ENCODE measurements at regions not wholly inside any gene's neighbourhood (a gene's known extent, or its start where the extent isn't known, plus 50 kb on each side); places are given as distances from the start of the nearest gene placed in this dataset.
A peak's percentile ranks its signal among the peaks of the same experiment; 100 is the strongest.

GRCh38 chr3:59433546-59433945 is 383.7 kb upstream of the CFAP20DC start:
- no peak overlapping the region for H3K4me3 ChIP-seq (ENCODE audit: low read depth, low read length)
- peak; percentile 46 for DNase-seq (ENCODE audit: low read depth)
- TF ChIP-seq CTCF (conservative IDR thresholded peaks at IDR 0.05; ENCODE audit: low read depth, low read length) = no peak

DNA sequence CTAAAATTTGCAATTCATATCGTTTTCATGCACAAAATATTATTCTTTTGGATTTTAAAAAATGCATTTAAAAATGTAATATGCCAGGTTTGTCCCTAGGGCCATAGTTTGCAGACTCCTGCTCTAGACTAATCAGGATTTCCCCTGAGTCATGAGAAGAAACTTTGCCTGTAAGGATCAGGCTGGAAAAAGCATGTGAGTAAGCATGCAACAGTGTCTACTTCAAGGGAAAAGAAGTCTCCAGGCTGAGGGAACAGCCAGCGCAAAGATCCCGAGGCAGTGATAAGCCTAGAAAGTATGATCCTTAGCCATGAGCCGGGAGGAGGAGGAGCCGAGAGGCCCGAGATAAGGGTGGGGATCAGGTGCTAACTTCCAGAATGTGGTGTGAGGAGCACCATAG is 382.8 kb upstream of the CFAP20DC start:
- TF ChIP-seq CTCF (conservative IDR thresholded peaks at IDR 0.05; ENCODE audit: low read depth, low read length) = no peak
- peak; percentile 34 for DNase-seq (ENCODE audit: low read depth)
- no peak overlapping the region for H3K4me3 ChIP-seq (ENCODE audit: low read depth, low read length)

DNA sequence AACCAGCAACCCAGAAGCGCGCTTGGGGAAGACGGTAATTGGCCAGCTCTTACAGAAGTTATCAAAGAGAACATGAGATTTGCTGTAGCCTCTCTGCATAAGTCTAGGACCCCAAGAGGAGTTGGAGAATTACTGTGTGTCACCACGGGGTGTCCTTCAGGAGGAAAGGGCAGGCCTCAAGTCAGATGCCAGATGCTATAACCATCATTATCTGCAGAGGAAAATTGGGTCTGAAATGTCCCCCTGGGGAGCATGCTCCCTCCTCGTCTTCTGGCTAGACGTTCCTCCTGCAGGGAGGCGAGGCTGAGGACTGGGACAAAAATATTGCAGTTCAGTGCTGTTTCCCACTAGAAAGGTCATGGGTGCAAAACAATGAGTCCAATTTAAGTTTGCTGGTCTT is 380.5 kb upstream of the CFAP20DC start:
- DNase-seq (ENCODE audit: low read depth) = no peak
- H3K4me3 ChIP-seq (ENCODE audit: low read depth, low read length) = no peak overlapping the region
- no peak for TF ChIP-seq CTCF (conservative IDR thresholded peaks at IDR 0.05; ENCODE audit: low read depth, low read length)

- no peak for TF ChIP-seq CTCF (conservative IDR thresholded peaks at IDR 0.05; ENCODE audit: low read depth, low read length)
- no peak for DNase-seq (ENCODE audit: low read depth)
- H3K4me3 ChIP-seq (ENCODE audit: low read depth, low read length) = no peak overlapping the region
These were observed 379.4 kb upstream of the CFAP20DC start for GRCh38 chr3:59429198-59429597.

DNA sequence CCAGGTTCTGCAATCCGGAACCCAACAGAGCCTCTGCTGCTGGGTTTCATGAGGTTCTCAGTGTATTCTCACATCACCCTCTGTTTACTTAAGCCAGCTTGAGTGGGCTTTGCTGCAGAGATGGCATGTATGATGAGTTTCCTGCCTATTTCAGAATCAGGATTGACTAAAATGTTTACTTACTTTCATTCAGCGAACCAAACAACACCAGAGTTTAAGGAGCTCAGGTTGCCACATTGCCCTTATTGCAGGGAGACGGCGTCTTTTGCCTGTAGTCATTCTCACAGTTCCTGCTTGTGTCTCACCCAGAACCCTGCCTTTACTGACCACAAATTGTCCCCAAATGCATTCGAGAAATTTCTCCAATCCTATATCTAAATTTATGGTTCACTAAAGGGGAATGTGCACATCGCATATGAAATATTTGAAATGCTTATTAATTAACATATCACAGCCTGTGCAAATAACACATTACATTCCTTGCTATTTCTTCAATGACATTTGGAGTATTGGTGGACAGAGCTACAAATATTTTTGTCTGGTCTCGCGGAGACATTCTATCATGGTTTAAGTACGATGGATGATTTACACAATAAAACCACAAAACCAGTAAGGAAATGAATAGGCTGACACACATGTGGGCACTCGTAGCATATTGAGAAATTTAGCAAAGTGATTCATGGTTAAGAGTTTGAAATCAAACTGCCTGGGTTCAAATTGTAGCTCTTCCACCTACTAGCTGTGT is 377.2 kb upstream of the CFAP20DC start:
- peak; percentile 88 for DNase-seq (ENCODE audit: low read depth)
- H3K4me3 ChIP-seq (ENCODE audit: low read depth, low read length) = no peak overlapping the region
- no peak for TF ChIP-seq CTCF (conservative IDR thresholded peaks at IDR 0.05; ENCODE audit: low read depth, low read length)

- no peak for DNase-seq (ENCODE audit: low read depth)
- no peak overlapping the region for H3K4me3 ChIP-seq (ENCODE audit: low read depth, low read length)
- TF ChIP-seq CTCF (conservative IDR thresholded peaks at IDR 0.05; ENCODE audit: low read depth, low read length) = no peak
These were observed 376.1 kb upstream of the CFAP20DC start for GRCh38 chr3:59425942-59426341.

DNA sequence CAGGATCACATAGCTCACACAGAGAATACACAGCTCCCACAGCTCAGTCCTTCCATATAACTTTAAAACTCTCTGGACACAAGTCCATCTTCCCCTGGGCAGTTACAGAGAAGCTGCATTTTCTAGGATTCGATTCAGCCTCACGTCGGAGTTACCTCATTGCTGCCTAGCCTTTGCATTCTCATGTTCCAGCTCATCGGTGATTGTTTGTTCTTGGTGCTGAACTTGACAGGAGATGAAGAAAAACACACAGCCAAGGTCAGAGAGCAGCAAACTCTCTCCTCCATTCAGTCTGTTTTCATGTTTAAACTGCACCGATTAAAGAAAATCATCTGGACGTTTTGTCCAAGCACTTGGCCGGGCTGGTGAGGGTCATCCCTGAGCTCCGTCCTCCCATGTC is 375.5 kb upstream of the CFAP20DC start:
- TF ChIP-seq CTCF (conservative IDR thresholded peaks at IDR 0.05; ENCODE audit: low read depth, low read length) = no peak
- H3K4me3 ChIP-seq (ENCODE audit: low read depth, low read length) = no peak overlapping the region
- peak; percentile 97 for DNase-seq (ENCODE audit: low read depth)

Measured in choroid plexus epithelial cell (primary cell).